Muscle of arm (tissue), 1 donor: ENCODE measurements at regions not wholly inside any gene's neighbourhood (a gene's known extent, or its start where the extent isn't known, plus 50 kb on each side); places are given as distances from the start of the nearest gene placed in this dataset.
"Not testable (repeated sequence)": the region's sequence is repeated elsewhere in the genome, so short reads cannot be mapped to it uniquely, and the experiment has no call there.

Experiments used
- DNase-seq: peaks from one replicate; pipeline ENCODE4 v3.0.0-alpha.2; 2013

DNA sequence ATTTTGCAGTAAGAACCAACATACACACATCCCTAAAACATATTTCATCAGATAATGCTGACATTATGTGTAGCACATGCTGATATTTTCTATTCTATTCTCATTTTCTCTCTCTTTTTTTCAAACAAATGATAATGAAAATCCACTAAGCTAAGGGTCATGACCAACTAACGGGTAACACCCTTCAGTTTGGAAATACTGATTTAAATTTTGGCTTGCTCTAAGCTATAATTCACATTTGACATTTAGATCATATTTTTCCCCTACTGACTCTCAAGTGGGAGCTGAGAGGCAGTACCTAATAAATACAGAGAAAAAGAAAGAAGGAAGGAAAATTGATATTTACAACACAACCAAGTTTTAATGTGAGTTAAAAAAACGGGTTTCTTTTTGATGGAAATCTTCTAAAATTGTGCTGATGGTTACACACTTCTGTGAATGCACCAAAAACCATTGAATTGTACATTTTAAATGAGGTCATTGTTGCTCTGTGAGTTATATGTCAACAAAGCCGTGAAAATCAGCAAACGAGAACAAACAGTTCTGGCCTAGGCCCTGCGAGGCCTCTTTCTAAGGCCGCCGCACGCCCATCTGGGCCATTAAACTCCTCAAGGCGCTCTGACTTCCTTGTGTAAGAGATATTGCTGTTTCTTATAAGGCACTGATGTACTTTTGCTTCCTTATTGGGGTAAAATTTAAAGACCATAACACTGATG, 124.2 kb downstream of the GALR1 start:
- no peak for DNase-seq

- no peak for DNase-seq
These were observed 124.8 kb downstream of the GALR1 start for GRCh38 chr18:77374446-77374805.

DNA sequence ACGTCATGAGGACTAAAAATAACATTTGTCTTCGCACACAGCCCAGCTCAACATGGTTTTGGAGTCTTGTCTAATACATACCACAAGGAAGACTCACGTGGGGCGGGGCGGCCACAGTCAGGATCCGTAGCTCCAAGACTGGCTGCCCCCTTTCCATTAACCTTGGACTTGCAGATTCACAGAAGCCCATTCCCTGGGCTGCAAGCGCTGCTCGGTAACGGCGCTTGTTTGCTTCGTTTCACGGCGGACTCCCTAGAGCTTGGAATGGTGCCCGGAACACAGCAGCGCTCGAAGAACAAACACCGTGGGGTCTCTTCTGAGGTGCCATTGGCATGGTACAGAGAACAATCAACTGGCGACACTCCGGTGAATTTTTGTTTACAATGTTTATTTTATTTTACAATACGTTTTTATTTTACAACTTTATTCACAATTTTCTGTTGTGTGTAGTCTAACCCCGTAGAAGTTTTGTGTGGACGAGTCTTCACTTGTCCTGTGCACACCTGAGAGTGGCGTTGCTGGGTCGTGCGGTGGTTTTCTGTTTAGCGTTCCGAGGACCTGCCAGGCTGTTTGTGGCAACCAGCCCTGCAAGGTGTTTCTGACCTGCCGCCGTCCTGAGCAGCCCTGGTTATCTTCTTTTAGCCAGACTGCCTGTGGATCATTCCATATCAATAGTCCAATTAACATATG, 126.5 kb downstream of the GALR1 start:
- no peak for DNase-seq

DNA sequence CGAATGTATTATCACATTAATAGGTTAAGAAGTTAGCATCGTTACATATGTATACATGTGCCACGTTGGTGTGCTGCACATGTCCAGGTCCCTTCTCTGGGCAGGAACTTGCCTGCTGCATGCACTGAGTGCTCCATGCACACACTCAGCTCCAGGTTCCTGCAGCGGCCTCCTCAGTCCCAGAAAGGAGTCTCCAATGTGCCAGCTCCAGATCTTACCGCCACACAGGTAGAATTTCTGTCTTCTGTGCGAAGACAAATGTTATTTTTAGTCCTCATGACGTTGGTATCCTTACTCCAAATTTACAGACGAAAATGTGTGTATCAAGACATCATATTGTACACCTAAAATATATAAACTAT, 127.1 kb downstream of the GALR1 start:
- DNase-seq, result no peak

GRCh38 chr18:77377813-77378212, 128.2 kb downstream of the GALR1 start:
- DNase-seq, result no peak

GRCh38 chr18:77379976-77380509, 130.4 kb downstream of the GALR1 start:
- no peak for DNase-seq

GRCh38 chr18:77380695-77381094, 131.0 kb downstream of the GALR1 start:
- no peak for DNase-seq

- DNase-seq, result no peak
These were observed 142.7 kb downstream of the GALR1 start for GRCh38 chr18:77392321-77392720.

DNA sequence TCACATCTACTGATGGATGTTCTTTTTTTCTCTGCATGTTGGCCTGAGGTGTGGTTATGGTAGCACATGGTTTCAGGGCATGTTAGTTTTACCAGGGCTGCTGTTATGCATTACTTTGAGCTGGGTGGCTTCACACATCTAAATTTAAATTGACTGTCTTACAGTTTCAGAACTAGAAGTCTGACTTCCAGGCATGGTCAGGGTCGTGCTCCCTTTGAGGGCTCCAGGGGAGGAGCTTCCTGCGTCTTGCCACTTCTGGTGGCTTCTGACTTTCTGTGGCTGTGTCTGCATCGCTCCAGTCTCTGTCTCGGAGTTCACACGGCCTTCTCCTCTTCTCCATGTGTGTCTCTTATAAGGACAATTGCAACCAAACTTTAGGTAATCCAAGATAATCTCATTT, 143.9 kb downstream of the GALR1 start:
- DNase-seq, result no peak

GRCh38 chr18:77395953-77396352, 146.3 kb downstream of the GALR1 start:
- no peak for DNase-seq

DNA sequence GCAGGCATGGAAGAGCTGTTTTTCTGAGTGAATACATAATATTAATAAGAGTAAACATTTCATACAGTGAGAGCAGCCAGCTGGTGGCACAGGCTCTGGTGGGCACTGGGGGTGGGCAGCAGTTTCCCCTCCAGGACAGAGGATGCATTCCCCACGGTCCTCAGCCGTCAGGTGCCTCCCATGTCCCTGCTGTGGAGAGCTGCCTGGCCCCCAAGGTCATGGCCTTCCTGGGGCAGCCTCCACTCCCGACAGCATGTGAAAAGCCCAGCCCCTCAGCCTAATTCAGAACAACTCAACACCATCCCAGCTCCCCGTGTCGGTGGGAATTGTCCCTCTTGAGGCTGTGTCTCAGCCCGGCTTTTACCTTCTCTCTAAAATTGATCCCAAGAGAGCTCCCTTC, 147.4 kb downstream of the GALR1 start:
- no peak for DNase-seq

- no peak for DNase-seq
These were observed 148.0 kb downstream of the GALR1 start for GRCh38 chr18:77397617-77398016.

GRCh38 chr18:77400561-77400960, 150.9 kb downstream of the GALR1 start:
- no peak for DNase-seq

- DNase-seq, result no peak
These were observed 151.5 kb downstream of the GALR1 start for GRCh38 chr18:77401173-77401572.

GRCh38 chr18:77403969-77404535, 154.4 kb downstream of the GALR1 start:
- DNase-seq, result no peak

GRCh38 chr18:77405096-77405495, 155.4 kb downstream of the GALR1 start:
- no peak for DNase-seq

- no peak for DNase-seq
These were observed 158.1 kb downstream of the GALR1 start for GRCh38 chr18:77407733-77408132.

DNA sequence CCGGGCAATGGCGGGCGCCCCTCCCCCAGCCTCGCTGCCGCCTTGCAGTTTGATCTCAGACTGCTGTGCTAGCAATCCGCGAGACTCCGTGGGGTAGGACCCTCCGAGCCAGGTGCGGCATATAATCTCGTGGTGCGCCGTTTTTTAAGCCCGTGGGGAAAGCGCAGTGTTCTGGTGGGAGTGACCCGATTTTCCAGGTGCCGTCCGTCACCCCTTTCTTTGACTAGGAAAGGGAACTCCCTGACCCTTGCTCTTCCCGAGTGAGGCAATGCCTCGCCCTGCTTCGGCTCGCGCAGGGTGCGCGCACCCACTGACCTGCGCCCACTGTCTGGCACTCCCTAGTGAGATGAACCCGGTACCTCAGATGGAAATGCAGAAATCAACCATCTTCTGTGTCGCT, 171.9 kb downstream of the GALR1 start:
- DNase-seq, result not testable (repeated sequence)

GRCh38 chr18:77422974-77423867, 173.6 kb downstream of the GALR1 start:
- no peak for DNase-seq

GRCh38 chr18:77433076-77433475, 183.4 kb downstream of the GALR1 start:
- peak; percentile 45 for DNase-seq

- DNase-seq, result no peak
These were observed 190.2 kb downstream of the GALR1 start for GRCh38 chr18:77439888-77440287.

- DNase-seq, result no peak
These were observed 192.7 kb downstream of the GALR1 start for GRCh38 chr18:77442393-77442792.
